MM.1S (cell line): ENCODE measurements at regions not wholly inside any gene's neighbourhood (a gene's known extent, or its start where the extent isn't known, plus 50 kb on each side); places are given as distances from the start of the nearest gene placed in this dataset.

ENCODE experiments used
- EZH2 ChIP-seq: fragments of 300-600 bp; sonication (generic); optimal IDR thresholded peaks from 2 replicates; pipeline ENCODE3; 2017; ENCODE audit warnings: low read depth, mild to moderate bottlenecking, antibody characterized with exemption, low read length, mixed read lengths
- EZH2phosphoT487 ChIP-seq: fragments of 300-600 bp; sonication (generic); IDR thresholded peaks from 2 replicates; pipeline ENCODE4 v1.6.1; 2018; ENCODE audit warnings: antibody characterized with exemption, low read length
- TF ChIP-seq, protein P1 (sequence below): fragments of 300-600 bp; sonication (generic); IDR thresholded peaks from 2 replicates; pipeline ENCODE4 v1.5.1; 2016; ENCODE audit warnings: antibody characterized with exemption, low read length, mixed read lengths

DNA sequence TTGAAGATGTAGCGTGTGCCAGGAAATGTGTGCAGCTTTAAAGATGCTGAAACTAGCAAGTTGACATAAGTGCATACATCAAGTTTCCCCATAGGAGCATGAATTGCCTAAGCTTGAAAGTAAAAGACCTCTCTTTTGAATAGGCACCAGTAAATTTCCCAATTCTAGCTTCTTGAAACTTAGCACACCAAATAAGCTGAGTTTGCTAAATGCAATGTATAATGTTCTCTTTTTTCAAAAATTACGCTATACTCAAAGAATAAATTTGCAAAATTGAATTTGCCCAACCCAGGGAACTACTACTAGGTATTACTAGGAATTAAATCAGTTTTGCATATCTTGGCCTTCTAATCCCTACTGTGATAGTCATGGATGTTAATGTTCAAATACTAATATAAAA, 923.9 kb upstream of the LCORL start:
- TF ChIP-seq, protein P1, sequence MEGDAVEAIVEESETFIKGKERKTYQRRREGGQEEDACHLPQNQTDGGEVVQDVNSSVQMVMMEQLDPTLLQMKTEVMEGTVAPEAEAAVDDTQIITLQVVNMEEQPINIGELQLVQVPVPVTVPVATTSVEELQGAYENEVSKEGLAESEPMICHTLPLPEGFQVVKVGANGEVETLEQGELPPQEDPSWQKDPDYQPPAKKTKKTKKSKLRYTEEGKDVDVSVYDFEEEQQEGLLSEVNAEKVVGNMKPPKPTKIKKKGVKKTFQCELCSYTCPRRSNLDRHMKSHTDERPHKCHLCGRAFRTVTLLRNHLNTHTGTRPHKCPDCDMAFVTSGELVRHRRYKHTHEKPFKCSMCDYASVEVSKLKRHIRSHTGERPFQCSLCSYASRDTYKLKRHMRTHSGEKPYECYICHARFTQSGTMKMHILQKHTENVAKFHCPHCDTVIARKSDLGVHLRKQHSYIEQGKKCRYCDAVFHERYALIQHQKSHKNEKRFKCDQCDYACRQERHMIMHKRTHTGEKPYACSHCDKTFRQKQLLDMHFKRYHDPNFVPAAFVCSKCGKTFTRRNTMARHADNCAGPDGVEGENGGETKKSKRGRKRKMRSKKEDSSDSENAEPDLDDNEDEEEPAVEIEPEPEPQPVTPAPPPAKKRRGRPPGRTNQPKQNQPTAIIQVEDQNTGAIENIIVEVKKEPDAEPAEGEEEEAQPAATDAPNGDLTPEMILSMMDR: no peak
- TF ChIP-seq EZH2phosphoT487: no peak
- no peak for TF ChIP-seq EZH2
